Epithelial cell of proximal tubule (primary cell): ENCODE measurements at regions not wholly inside any gene's neighbourhood (a gene's known extent, or its start where the extent isn't known, plus 50 kb on each side); places are given as distances from the start of the nearest gene placed in this dataset.
"Not testable (repeated sequence)": the region's sequence is repeated elsewhere in the genome, so short reads cannot be mapped to it uniquely, and the experiment has no call there.

Experiments
- DNase-seq: peaks from one replicate; pipeline ENCODE4 v3.0.0-alpha.2; 2011; ENCODE audit warnings: low read depth
- H3K4me3 ChIP-seq: 2 replicates; pipeline ENCODE4 v1.5.1; 2011; ENCODE audit warnings: low read depth, mild to moderate bottlenecking, low read length
- CTCF ChIP-seq: conservative IDR thresholded peaks from 2 replicates; pipeline ENCODE4 v1.5.1; 2012; ENCODE audit warnings: low read depth, mild to moderate bottlenecking, low read length

- H3K4me3 ChIP-seq: no peak overlapping the region
- TF ChIP-seq CTCF: no peak
- no peak for DNase-seq
Observed at GRCh38 chr7:46089281-46089680, 168.2 kb upstream of the IGFBP3 start.

- not testable (repeated sequence) for H3K4me3 ChIP-seq, DNase-seq
Observed at GRCh38 chr7:46088486-46088885, 167.4 kb upstream of the IGFBP3 start.

- no peak for DNase-seq
- no peak overlapping the region for H3K4me3 ChIP-seq
- TF ChIP-seq CTCF: no peak
Observed at GRCh38 chr7:46080595-46081159, 159.6 kb upstream of the IGFBP3 start.

GRCh38 chr7:46079421-46079820 lies 158.3 kb upstream of the IGFBP3 start:
- DNase-seq: no peak
- no peak overlapping the region for H3K4me3 ChIP-seq
- no peak for TF ChIP-seq CTCF

GRCh38 chr7:46076527-46076926 lies 155.5 kb upstream of the IGFBP3 start:
- no peak for DNase-seq
- no peak overlapping the region for H3K4me3 ChIP-seq
- no peak for TF ChIP-seq CTCF

GRCh38 chr7:46072722-46073121 lies 151.7 kb upstream of the IGFBP3 start:
- TF ChIP-seq CTCF: no peak
- DNase-seq: no peak
- no peak overlapping the region for H3K4me3 ChIP-seq

GRCh38 chr7:46071601-46072000 lies 150.5 kb upstream of the IGFBP3 start:
- TF ChIP-seq CTCF: no peak
- no peak overlapping the region for H3K4me3 ChIP-seq
- no peak for DNase-seq
